Neural cell (in vitro differentiated cells): ENCODE measurements at regions not wholly inside any gene's neighbourhood (a gene's known extent, or its start where the extent isn't known, plus 50 kb on each side); places are given as distances from the start of the nearest gene placed in this dataset.
A peak's percentile ranks its signal among the peaks of the same experiment; 100 is the strongest.

Experiments
- H2AFZ ChIP-seq: fragments of 200-600, 300-800 bp; sonication (generic), shearing (Covaris generic); 2 replicates; pipeline ENCODE4 v1.6.0; 2014; ENCODE audit warnings: low read depth, mild to moderate bottlenecking, antibody characterized with exemption, low read length, moderate library complexity
- H3F3A ChIP-seq: fragments of 200-600 bp; shearing (Covaris generic); 2 replicates; pipeline ENCODE4 v1.6.1; 2016; ENCODE audit warnings: mild to moderate bottlenecking, moderate library complexity, mixed read lengths, antibody characterized with exemption, low read length; ENCODE audit not compliant: insufficient read depth, poor library complexity, severe bottlenecking
- H3K27ac ChIP-seq: fragments of 200-600, 300-800 bp; sonication (generic), shearing (Covaris generic); 2 replicates; pipeline ENCODE4 v1.5.1; 2014; ENCODE audit warnings: mild to moderate bottlenecking, low read length, moderate library complexity
- H3K27me3 ChIP-seq: fragments of 300-800, 200-600 bp; sonication (generic), shearing (Covaris generic); 2 replicates; pipeline ENCODE4 v1.6.0; 2014; ENCODE audit warnings: mild to moderate bottlenecking, low read depth, low read length, moderate library complexity; ENCODE audit not compliant: insufficient read depth
- H3K36me3 ChIP-seq: fragments of 300-800, 200-600 bp; sonication (generic), shearing (Covaris generic); 2 replicates; pipeline ENCODE4 v1.5.1; 2014; ENCODE audit warnings: mild to moderate bottlenecking, antibody characterized with exemption, low read length, moderate library complexity; ENCODE audit not compliant: insufficient read depth
- H3K4me2 ChIP-seq: fragments of 300-800, 200-600 bp; sonication (generic), shearing (Covaris generic); 2 replicates; pipeline ENCODE4 v1.6.0; 2014; ENCODE audit warnings: mild to moderate bottlenecking, low read length
- H3K4me3 ChIP-seq: fragments of 300-800, 200-600 bp; sonication (generic), shearing (Covaris generic); 2 replicates; pipeline ENCODE4 v1.5.1; 2014; ENCODE audit warnings: mild to moderate bottlenecking, low read length, moderate library complexity
- H3K79me2 ChIP-seq: fragments of 200-600 bp; shearing (Covaris generic); replicated peaks from 2 replicates; pipeline ENCODE4 v1.6.0; 2014; ENCODE audit warnings: mild to moderate bottlenecking, low read length, moderate library complexity; ENCODE audit not compliant: insufficient read depth
- H3K9ac ChIP-seq: fragments of 300-800, 200-600 bp; sonication (generic), shearing (Covaris generic); 2 replicates; pipeline ENCODE4 v1.6.1; 2016; ENCODE audit warnings: mild to moderate bottlenecking, low read length, mixed read lengths
- H3K9me2 ChIP-seq: fragments of 200-600 bp; shearing (Covaris generic); 2 replicates; pipeline ENCODE4 v1.6.1; 2016; ENCODE audit warnings: mild to moderate bottlenecking, low read length, mixed read lengths; ENCODE audit not compliant: insufficient read depth
- H3K9me3 ChIP-seq: fragments of 200-600, 300-800 bp; sonication (generic), shearing (Covaris generic); 2 replicates; pipeline ENCODE4 v1.6.1; 2016; ENCODE audit warnings: mild to moderate bottlenecking, mixed run types, low read length, moderate library complexity, mixed read lengths
- H4K20me1 ChIP-seq: fragments of 200-600 bp; shearing (Covaris generic); 2 replicates; pipeline ENCODE4 v1.6.1; 2016; ENCODE audit warnings: mild to moderate bottlenecking, mixed run types; ENCODE audit not compliant: insufficient read depth
- CTCF ChIP-seq: fragments of 450-650 bp; IDR thresholded peaks from 2 replicates; pipeline ENCODE4 v1.5.1; 2014; ENCODE audit warnings: antibody characterized with exemption, mild to moderate bottlenecking, moderate library complexity; ENCODE audit not compliant: poor library complexity, severe bottlenecking
- EP300 ChIP-seq: fragments of 450-650 bp; conservative IDR thresholded peaks from 2 replicates; pipeline ENCODE4 v1.6.1; 2014; ENCODE audit warnings: antibody characterized with exemption, mild to moderate bottlenecking, moderate library complexity; ENCODE audit not compliant: poor library complexity, severe bottlenecking
- EZH2 ChIP-seq: fragments of 200-600, 300-800 bp; shearing (Covaris generic), sonication (generic); IDR thresholded peaks from 2 replicates; pipeline ENCODE4 v1.6.1; 2014; ENCODE audit warnings: antibody characterized with exemption, low read length, borderline replicate concordance, mild to moderate bottlenecking; ENCODE audit not compliant: insufficient read depth, poor library complexity, severe bottlenecking
- MXI1 ChIP-seq: fragments of 450-650 bp; conservative IDR thresholded peaks from 2 replicates; pipeline ENCODE4 v1.6.1; 2014; ENCODE audit warnings: antibody characterized with exemption, mild to moderate bottlenecking; ENCODE audit not compliant: poor library complexity, severe bottlenecking
- POLR2AphosphoS5 ChIP-seq: IDR thresholded peaks from 2 replicates; pipeline ENCODE4 v1.6.1; 2012
- RAD21 ChIP-seq: fragments of 450-650 bp; conservative IDR thresholded peaks from 2 replicates; pipeline ENCODE4 v1.6.1; 2014; ENCODE audit warnings: antibody characterized with exemption, mild to moderate bottlenecking, moderate library complexity
- REST ChIP-seq: IDR thresholded peaks from 2 replicates; pipeline ENCODE4 v1.6.1; 2012; ENCODE audit warnings: borderline replicate concordance
- SMC3 ChIP-seq: fragments of 450-650 bp; conservative IDR thresholded peaks from 2 replicates; pipeline ENCODE4 v1.6.1; 2014; ENCODE audit warnings: antibody characterized with exemption, mild to moderate bottlenecking, moderate library complexity; ENCODE audit not compliant: poor library complexity
- TAF1 ChIP-seq: IDR thresholded peaks from 2 replicates; pipeline ENCODE4 v1.6.1; 2012; ENCODE audit warnings: low read depth

DNA sequence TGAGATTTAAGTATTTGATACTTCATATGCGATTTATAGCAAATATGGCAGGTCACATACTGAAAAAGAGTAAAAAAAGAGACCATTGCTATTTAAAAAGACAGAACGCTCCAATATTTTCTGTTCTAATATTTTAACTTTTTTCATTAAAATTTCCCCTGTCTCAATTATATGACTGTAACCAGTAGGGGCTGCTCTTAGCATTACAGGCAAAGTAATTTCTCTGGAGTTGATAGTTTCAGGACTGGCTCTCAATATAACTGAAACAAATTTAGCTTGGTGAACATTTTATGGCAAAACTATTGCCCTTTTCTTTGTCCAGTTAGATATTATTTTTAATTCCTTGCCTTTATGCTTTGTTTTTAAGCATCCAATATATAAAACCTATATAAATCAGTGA lies 286.3 kb upstream of the ROBO2 start:
- no peaks in the 10 kb centered on the region for H3K9me3 ChIP-seq
- no peak overlapping the region for H2AFZ ChIP-seq

GRCh38 chr3:76754247-76754646 lies 285.7 kb upstream of the ROBO2 start:
- Histone ChIP-seq H3K4me2 (no peak overlapping the region), H3K79me2 (no peaks in the 10 kb centered on the region), H3K27ac (no peak overlapping the region), H2AFZ (no peak overlapping the region), H3K36me3 (no peaks in the 10 kb centered on the region), H3K9me2 (no peaks in the 10 kb centered on the region), H4K20me1 (no peaks in the 10 kb centered on the region), H3K9me3 (no peaks in the 10 kb centered on the region), H3K9ac (no peak overlapping the region), H3K27me3 (no peaks in the 10 kb centered on the region), H3F3A (no peaks in the 10 kb centered on the region), H3K4me3 (no peak overlapping the region)
- TF ChIP-seq EZH2 = no peak
- TF ChIP-seq TAF1 = no peak
- TF ChIP-seq EP300 = no peak
- TF ChIP-seq REST = no peak
- TF ChIP-seq RAD21 = no peak
- no peak for TF ChIP-seq MXI1
- TF ChIP-seq POLR2AphosphoS5 = no peak
- no peak for TF ChIP-seq SMC3

More for the DNA sequence above, 286.3 kb upstream of the ROBO2 start:
- Histone ChIP-seq H3K4me3 (no peak overlapping the region), H3K79me2 (no peaks in the 10 kb centered on the region), H3K9me2 (no peaks in the 10 kb centered on the region), H3K27ac (no peak overlapping the region), H3K4me2 (no peak overlapping the region), H3K27me3 (no peaks in the 10 kb centered on the region), H4K20me1 (no peaks in the 10 kb centered on the region), H3K9ac (no peak overlapping the region), H3F3A (no peaks in the 10 kb centered on the region), H3K36me3 (no peaks in the 10 kb centered on the region)
- TF ChIP-seq EZH2 (no peak), RAD21 (peak; percentile 71), CTCF (peak; percentile 67), MXI1 (no peak), SMC3 (peak; percentile 57), POLR2AphosphoS5 (no peak), EP300 (no peak), TAF1 (no peak), REST (no peak)
